HG03342 (cell line): ENCODE measurements at regions not wholly inside any gene's neighbourhood (a gene's known extent, or its start where the extent isn't known, plus 50 kb on each side); places are given as distances from the start of the nearest gene placed in this dataset.
"Not testable (repeated sequence)": the region's sequence is repeated elsewhere in the genome, so short reads cannot be mapped to it uniquely, and the experiment has no call there.

ENCODE experiments used
- ATAC-seq: cut with Tn5 transposase; IDR thresholded peaks from one replicate; pipeline ENCODE4 v1.9.1; 2021; ENCODE audit warnings: mild to moderate bottlenecking, moderate library complexity; ENCODE audit not compliant: unreplicated experiment

DNA sequence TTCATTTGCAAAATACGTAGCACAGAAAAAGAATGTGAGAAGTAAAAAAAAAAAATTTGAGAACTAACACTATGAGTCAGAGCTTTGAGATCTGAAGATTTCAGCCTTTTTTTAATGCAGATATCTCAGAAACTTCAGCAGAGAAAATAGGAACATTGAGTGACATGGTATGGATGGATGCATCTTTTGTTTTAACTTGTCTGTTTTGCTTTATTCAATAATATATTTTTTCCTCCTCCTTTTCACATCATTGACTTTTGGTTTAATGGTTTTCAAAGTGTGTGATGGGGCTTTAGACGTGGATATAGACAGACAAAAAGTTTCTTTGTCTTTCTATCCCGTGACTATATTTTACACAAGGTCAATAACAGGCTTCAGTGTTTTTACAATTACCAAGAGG lies 426.7 kb upstream of the FRG2C start:
- ATAC-seq: no peak

DNA sequence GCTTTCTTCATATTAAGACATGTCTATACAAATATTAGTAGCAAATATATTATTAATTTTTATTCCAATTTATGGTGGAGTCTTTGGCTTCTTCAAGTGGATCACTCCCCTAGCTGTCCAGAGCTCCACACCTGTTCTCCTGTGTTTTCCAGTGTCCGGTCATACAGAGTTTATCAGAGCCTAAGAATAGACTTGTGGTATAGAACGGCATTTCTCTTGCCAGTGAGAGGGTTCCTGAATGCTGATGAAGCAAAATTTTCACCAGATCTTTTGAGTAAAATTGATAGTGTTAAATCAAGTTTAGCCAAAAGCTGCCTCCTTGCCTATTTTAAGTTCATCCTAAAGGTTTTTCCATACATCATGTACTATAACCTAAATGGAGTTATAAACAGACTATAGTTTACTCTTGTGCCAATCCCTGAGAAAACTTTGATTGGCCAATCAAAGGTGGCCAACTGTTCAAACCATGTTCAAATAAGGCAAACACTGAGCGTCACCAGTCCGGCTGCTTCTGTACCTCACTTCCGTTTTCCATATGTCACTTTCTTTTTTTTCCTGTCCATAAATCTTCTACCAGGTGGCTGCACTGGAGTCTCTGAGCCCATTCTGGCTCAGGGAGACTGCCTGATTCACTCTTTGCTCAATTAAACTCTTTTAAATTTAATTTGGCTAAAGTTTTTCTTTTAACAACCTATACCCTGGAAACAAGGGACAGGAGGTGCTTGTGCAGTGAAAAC lies 422.7 kb upstream of the FRG2C start:
- not testable (repeated sequence) for ATAC-seq

DNA sequence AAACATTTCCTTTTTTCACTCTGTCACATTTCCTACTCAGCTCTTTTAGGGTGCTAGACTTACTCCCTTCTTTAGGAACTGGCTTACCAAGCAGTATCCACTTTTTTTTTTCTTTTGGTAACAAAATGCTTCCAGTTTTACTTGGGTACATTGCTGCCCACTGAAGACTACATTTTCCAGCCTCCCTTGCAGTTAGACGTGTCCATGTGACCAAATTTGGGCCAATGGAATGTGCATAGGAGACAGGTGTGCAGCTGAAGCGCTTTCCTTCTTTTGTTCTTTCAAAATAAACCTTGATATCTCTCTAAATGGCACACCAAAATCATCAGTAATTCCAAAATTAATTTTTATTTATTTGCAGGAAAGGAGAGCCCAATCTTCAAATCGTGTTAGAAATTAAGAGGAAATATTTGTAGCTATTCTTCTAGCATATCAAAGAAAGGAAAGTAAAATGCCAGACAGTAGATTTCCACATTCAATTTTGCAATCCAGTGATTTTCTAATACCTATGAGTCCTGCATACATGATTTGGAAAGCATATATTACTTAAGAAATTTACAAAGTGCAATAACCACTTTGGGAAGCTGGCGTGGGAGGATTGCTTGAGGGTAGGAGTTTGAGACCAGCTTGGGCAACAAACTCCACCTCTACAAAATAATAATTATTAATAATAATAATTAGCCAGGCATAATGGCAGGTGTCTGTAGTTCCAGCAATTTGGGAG lies 422.0 kb upstream of the FRG2C start:
- no peak for ATAC-seq

DNA sequence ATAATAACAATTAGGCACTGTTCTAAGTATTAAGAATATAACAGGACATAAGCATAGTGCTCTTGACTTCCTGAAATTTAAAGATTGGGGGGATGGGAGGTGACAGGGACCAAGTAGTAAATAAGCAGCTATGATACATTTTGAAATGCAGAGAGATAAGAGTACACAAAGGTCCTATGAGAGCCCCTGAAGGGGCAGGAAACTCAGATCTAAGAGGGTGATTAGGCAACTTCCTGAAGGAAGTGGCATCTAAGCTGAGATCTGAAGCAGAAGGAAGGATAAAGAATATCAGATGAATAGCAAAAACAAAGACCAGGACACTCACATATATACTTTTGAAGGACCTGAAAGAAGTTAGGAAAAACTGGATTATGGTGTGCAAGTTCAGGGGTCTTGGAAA lies 415.2 kb upstream of the FRG2C start:
- ATAC-seq: no peak

DNA sequence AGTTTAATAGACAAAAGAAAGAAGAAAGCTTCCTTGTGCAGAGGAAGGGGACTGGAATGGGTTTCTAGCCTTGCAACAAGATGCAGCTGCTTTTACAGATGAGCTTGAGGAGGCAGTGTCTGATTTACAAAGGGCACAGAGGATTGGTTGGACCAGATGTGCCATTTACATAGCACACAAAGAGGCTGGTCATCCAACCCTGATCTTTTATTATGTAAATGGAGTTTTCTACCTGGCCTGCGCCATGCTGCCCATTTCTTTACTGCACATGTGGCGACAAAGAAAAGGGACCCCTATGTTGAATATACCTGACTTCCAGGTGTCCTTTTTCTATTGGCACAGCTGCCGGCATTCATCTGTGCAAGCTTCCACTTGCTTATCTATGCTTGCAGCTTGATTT lies 409.4 kb upstream of the FRG2C start:
- no peak for ATAC-seq

DNA sequence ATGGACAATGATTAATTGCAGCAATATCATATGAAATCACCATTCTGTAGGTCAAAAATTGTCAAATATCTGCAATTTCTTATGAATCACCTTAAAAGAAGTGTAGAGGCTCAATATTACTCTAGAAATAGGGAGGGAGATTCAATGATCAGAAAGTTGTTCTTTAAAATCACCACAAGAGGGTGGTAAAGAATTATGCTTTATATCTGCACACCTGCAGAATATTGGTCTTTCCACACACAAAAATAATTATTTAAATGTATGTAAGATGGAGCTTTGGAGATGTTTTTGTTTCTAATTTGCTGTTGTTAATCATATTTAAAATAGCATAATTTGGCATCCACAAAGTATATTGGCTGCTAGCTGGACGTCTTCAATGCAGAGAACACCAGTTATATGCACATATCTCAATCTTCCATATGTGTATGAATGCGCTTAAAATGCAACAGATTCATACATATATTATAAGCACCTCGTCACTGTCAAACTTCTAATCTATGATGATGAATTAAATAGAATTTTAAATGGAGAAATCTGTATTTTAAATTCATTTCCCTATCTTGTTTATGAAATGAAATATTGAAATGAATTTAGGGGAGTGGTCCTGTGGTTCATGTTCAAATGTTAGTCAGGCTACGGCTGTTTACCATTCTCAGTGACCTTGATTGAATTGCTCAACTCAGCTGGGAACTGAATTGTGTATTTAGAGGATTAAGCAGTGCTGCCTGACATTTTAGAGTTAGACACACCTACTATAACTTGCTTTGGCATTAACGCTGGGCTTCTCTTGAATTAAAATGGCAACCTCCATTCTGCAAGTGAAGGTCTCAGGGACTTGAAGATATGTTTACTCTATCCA lies 405.1 kb upstream of the FRG2C start:
- not testable (repeated sequence) for ATAC-seq

DNA sequence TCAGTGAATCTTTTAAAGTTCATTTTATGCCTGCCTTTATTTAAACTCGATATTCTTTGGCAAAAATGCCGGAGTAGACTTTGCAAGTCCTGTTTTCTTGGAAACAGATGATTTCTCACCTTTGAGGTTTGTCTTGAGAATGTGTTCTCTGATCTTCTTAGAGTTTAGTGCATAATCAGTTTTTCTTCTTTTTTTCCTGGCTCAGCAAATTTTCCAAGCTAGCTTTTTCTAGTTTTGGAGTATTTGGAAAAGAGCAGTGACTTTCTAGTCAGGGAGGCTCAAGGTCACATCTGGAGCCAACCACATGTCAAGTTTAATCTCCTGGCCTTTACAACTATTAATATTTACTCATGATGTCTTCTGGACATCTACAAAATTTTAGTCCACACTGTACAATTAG lies 403.2 kb upstream of the FRG2C start:
- not testable (repeated sequence) for ATAC-seq

DNA sequence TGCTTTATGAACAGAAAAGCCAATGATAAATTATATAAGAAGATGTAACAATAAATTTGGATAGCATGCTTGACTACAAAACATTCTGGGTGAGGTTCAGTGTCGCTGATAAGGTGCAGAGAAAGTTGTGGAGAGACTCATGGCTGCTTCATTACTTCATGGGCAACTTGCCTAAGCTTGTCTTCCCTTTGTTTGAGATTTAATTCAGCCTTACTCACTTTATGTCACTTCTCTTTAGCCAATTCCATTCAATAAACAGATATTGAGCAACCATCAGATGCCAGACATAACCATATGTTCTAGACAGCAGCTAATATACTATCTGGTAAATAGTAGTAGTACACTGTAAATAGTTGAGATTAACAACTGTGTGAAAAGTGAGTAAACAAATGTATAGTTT lies 401.5 kb upstream of the FRG2C start:
- no peak for ATAC-seq

DNA sequence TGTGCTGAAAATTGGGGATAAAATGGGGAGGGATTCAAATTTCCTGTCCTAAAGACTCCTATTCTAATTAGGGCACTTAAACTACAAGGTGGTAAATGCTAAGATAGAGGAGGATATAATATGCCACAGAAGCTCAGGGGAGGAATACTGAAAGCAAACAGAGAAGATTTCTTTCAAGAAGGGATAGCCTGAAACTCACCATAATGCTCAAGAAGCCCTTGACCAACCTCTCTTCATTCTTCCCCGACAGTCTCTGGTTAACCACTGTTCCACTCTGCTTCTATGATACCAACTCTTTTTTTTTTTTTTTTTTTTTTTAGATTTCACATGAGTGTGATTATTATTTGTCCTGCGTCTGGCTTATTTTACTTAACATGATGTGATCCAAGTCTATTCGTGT lies 398.2 kb upstream of the FRG2C start:
- no peak for ATAC-seq

DNA sequence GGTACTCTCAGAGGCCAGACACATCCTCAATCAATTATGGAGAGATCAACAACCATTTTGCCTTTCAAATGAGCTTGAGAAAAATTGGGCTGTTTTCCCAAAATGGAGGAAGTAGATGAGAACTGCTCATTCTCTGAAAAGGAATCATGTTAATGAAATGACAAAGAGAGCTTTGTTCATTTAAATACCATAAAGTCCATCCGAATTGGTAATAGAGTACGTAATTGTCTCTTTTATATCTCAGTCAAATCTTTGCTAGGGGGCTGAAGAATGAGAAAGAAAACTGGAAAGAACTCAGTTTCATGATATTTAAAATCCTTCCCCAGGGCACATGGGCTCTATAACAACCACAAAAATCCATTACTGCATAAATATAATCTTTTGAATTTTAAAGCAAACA lies 395.6 kb upstream of the FRG2C start:
- not testable (repeated sequence) for ATAC-seq

DNA sequence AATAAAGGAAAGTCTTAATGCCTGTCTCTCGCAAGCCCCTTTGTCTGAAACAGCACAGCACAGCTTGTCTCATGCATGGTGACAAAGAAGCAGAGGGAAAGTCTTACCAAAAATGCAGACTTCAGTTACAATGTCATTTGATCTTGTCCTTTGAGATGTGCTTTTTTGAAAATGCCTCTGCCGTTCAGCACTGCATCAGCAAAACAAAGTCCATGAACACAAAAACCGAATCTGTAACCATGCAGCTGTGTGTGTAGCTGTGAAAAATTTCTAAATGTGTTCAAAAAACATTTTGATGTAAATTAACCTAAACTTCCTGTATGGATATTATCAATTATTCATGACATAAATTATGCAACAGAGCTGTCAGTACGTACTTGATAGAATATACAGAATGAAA lies 391.9 kb upstream of the FRG2C start:
- not testable (repeated sequence) for ATAC-seq

DNA sequence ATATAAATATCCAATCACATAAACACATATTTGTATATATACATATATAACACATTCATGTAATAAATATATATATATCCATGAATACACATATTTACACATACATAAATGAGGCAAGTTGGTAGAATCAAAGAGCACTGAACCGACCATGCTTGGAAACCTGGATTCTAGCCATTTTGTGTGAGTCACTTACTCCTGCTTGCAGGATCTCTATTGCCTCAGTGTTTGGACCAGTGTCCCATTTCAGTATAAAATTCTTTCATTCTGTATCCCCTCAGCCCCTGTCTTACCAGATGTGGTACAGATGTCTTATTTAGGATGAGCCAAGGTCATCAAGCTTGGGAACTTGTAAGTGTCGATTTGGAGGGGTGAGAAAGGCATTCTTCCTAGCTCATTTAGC lies 391.4 kb upstream of the FRG2C start:
- no peak for ATAC-seq

DNA sequence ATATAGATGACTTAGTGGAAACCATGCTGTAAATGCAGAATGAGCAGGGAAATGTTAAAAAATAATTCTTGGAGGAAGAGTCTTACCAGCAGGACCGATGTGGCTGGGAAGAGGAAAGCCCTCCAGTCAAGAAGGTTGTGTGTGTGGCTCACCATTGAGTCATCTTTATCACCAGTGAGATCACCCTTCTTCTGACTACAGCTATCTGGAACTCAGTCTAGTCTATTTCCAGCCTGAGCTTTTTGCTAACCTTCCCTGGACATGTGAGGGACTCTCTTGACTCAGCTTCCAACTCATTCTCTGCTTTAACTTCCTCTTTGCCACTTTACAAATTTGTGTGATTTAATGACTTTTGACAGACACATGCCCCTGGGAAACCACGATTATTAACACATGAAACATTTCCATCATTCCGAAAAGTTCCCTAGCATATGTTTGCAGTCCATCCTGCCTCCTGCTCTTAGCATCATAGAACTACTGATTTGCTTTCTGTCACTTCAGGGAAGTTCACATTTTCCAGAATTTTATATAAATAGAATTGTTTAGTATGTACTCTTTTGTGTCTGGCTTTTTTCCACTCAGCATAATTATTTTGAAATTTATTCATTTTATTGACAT lies 378.5 kb upstream of the FRG2C start:
- ATAC-seq: not testable (repeated sequence)

DNA sequence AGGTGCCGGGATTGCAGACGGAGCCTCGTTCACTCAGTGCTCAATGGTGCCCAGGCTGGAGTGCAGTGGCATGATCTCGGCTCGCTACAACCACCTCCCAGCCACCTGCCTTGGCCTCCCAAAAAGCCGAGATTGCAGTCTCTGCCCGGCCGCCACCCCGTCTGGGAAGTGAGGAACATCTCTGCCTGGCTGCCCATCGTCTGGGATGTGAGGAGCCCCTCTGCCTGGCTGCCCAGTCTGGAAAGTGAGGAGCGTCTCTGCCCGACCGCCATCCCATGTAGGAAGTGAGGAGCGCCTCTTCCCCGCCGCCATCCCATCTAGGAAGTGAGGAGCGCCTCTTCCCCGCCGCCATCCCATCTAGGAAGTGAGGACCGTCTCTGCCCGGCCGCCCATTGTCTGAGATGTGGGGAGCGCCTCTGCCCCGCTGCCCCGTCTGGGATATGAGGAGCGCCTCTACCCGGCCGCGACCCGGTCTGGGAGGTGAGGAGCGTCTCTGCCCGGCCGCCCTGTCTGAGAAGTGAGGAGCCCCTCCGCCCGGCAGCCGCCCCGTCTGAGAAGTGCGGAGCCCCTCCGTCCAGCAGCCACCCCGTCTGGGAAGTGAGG lies 375.1 kb upstream of the FRG2C start:
- not testable (repeated sequence) for ATAC-seq

DNA sequence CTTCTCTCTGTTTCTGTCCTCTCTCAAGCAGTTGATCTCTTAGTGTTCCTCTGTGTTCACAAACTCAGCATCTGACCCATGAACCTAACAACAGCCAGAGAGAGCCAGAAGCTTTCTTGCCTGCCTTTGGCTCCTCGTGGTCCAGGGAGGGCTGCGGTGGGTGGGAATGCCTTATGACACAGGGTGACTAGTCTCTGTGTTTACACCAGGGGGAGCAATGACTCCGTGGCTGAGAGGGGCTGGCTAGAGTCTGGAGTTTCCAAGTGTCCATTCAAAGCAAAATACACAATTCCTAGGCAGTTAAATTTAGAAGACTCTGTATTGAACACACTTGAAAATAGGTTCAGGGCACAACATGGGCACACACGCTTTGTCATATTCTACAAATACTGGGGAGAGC lies 370.0 kb upstream of the FRG2C start:
- ATAC-seq: peak; percentile 93

DNA sequence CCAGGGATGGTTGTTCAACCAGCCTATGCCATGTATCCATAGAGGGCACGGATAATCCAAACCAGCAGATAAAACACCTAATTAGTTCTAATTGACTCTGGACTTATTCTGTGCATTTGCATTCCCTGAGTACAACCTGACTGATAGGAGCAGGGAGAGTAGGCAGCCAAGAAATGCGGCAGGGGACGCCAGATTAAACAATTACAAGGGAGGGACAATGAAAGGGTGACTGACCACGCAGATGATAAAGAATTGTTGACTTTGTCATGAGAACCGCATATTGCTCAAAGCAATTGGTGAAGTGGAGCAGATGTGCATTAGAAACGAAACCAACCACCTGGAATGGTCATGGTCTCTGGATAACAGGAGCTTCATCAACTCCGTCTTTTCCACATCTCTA lies 369.1 kb upstream of the FRG2C start:
- no peak for ATAC-seq

DNA sequence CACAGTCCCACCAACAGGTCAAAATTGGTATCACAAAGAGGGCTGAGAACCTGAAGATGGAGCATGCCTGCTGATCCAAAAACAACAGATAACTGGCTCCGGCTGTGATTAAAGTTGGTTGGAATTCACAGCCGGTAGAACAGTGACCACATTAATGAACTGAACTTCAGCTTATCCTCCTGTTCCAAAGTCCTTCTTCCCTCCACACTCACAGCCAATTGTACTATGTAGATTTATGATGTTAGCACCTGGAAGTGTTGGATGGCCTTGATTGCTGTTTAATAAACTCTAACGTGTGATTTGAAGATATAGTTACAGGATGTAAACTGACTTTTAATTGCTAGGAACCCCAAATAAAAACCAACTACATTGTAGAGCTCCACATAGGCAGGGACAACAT lies 367.3 kb upstream of the FRG2C start:
- ATAC-seq: no peak

DNA sequence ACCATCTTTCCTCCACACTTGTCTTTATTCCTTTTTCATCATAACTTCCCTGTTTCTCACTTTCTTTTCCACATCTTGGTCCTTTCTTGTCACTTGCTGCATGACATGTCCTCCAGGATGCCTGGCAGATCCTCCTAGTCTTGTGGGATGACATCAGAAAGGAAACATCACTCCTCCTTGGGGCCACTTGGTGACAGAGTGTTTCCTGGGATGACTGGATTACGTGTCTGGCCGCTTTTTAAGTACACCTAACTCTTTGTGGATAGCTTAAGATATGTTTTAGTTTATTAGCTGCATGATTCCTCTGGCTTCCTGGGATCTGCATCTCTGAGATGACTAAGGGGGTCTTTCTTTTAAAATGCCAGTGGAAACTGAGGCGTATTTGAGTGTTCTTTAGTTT lies 363.5 kb upstream of the FRG2C start:
- ATAC-seq: no peak

DNA sequence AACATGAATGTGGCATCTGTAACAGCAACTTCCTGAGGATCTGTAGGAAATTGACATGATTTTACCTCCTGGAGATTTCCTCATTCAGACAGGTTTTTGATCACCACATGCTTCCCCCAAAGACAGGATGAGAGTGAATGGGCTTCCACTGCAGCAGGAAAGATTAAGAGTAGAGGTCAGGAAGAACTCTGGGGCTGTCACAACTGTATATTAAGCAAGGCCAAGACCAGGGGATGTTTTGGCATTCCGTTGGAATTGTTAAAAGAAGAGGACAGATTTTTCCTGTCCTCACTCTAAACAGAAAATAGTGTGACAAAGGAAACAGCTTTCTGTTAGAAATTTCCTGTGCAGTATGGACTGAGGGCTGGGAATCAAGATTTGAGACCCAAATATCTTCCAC lies 363.1 kb upstream of the FRG2C start:
- ATAC-seq: not testable (repeated sequence)

DNA sequence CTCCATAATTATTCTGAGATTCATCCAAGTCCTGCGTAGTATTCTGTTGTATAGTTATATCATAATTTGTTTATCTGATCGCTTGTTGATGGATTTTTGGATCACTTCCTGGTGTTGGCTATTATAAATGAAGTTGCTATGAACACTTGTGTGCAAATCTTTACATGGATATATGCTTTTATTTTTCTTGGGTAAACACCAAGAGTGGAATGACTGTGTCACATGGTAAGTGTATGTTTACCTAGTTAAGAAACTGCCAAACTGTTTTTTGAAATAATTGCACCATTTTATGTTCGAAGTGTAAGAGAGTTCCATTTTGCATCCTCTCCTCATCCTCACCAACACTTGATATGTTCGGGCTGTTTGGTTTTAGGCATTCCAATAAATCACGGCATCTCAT lies 360.4 kb upstream of the FRG2C start:
- ATAC-seq: no peak

DNA sequence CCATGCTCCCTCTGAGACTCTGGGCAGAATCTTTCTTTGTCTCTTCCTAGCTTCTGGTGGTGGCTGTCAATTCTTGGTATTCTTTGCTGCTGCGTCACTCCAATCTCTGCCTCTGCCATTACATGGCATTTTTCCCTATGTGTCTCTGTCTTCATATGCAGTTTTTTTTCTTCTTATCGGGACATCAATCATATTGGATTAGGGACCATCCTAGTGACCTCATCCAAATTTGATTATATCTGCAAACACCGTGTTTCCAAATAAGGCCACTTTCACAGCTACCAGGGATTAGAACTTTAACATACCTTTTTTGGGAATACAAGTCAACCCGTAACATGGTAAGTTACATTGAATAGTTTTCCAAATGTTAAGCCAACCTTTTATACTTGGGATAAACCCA lies 358.2 kb upstream of the FRG2C start:
- no peak for ATAC-seq
